ENCODE measurements at regions not wholly inside any gene's neighbourhood (a gene's known extent, or its start where the extent isn't known, plus 50 kb on each side); places are given as distances from the start of the nearest gene placed in this dataset.

GRCh38 chr5:109531262-109531661 is 121.5 kb upstream of the PJA2 start:
- TF ChIP-seq CTCF (IDR thresholded peaks at IDR 0.05) = no peak
- no peak for TF ChIP-seq EP300 (IDR thresholded peaks at IDR 0.05)
- no peak for TF ChIP-seq POLR2A (IDR thresholded peaks at IDR 0.05)

Data from suprapubic skin (tissue), 3 donors.